SU-DHL-6 (cell line): ENCODE measurements at regions not wholly inside any gene's neighbourhood (a gene's known extent, or its start where the extent isn't known, plus 50 kb on each side); places are given as distances from the start of the nearest gene placed in this dataset.

Experiments used
- EZH2phosphoT487 ChIP-seq: fragments of 200-600 bp; sonication (generic), shearing (Covaris generic); conservative IDR thresholded peaks from 2 replicates; pipeline ENCODE4 v1.6.1; 2018; ENCODE audit warnings: mild to moderate bottlenecking, antibody characterized with exemption, low read length, moderate library complexity, mixed read lengths
- TF ChIP-seq, protein P1 (sequence below): fragments of 200-600 bp; sonication (generic); IDR thresholded peaks from one replicate; pipeline ENCODE4 v1.5.1; 2017; ENCODE audit warnings: antibody characterized with exemption, mild to moderate bottlenecking, low read length, moderate library complexity; ENCODE audit not compliant: insufficient read depth, poor library complexity, severe bottlenecking

DNA sequence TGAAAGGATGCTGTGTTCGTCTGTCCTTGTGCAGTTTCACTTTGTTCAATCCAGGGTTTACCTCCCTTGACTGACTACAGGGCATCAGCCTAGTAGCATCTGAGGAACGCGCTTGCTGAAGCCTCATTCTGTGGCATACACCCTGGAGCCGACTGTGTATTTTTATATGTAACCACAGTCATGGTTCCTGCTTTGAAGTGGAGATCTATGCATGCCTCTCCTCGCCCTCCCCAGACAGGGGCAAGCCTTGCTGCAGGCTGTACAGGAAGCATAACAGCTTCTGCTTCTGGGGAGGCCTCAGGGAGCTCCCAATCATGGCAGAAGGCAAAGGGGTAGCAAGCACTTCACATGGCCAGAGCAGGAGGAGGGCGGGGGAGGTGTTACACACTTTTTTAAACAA is 262.1 kb downstream of the BCL11B start:
- TF ChIP-seq, protein P1, sequence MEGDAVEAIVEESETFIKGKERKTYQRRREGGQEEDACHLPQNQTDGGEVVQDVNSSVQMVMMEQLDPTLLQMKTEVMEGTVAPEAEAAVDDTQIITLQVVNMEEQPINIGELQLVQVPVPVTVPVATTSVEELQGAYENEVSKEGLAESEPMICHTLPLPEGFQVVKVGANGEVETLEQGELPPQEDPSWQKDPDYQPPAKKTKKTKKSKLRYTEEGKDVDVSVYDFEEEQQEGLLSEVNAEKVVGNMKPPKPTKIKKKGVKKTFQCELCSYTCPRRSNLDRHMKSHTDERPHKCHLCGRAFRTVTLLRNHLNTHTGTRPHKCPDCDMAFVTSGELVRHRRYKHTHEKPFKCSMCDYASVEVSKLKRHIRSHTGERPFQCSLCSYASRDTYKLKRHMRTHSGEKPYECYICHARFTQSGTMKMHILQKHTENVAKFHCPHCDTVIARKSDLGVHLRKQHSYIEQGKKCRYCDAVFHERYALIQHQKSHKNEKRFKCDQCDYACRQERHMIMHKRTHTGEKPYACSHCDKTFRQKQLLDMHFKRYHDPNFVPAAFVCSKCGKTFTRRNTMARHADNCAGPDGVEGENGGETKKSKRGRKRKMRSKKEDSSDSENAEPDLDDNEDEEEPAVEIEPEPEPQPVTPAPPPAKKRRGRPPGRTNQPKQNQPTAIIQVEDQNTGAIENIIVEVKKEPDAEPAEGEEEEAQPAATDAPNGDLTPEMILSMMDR: no peak
- TF ChIP-seq EZH2phosphoT487: no peak
